GM12878 (cell line): ENCODE measurements at regions not wholly inside any gene's neighbourhood (a gene's known extent, or its start where the extent isn't known, plus 50 kb on each side); places are given as distances from the start of the nearest gene placed in this dataset.

Source experiments
- ATAC-seq: fragments of 200-7000 bp; cut with Tn5 transposase; 3 replicates; pipeline ENCODE4 v1.9.1; 2020; ENCODE audit warnings: mild to moderate bottlenecking, moderate library complexity
- BruUV-seq: library from RNA; stranded (reverse); fragments of 400-500 nt; replicated peaks from 2 replicates; lab custom pipeline; 2021; lab: Mats Ljungman, UMichigan
- CTCF ChIA-PET: fragments of 300-600 bp; sonication (Branson Sonifier 250); formaldehyde crosslinking; extraction: SDS; loops from one replicate; lab custom pipeline; 2021; ENCODE audit warnings: inconsistent platforms; lab: Yijun Ruan, JAX
- POLR2A ChIA-PET: fragments of 350-600 bp; formaldehyde crosslinking; extraction: SDS; loops from one replicate; lab custom pipeline; 2021; ENCODE audit warnings: inconsistent platforms; lab: Charles Lee
- RAD21 ChIA-PET: fragments of 300-600 bp; sonication (Branson Sonifier 250); formaldehyde crosslinking; loops from one replicate; lab custom pipeline; 2023; ENCODE audit warnings: antibody characterized with exemption; ENCODE audit not compliant: unreplicated experiment; lab: Charles Lee
- SMC1A ChIA-PET: fragments of 300-600 bp; sonication (Branson Sonifier 250); formaldehyde crosslinking; loops from one replicate; lab custom pipeline; 2023; ENCODE audit not compliant: unreplicated experiment, uncharacterized antibody; lab: Charles Lee
- DNase-seq: peaks from one replicate; pipeline ENCODE4 v3.0.0-alpha.2; 2011; ENCODE audit warnings: low read depth, low spot score
- FAIRE-seq: peaks from 3 replicates; lab custom pipeline; 2011; peaks lifted over from hg19 to GRCh38; lab: Jason Lieb, UNC
- H2AFZ ChIP-seq: 2 replicates; pipeline ENCODE4 v1.6.0; 2011; ENCODE audit warnings: low read depth, low read length, control low read depth; ENCODE audit not compliant: control insufficient read depth
- H3K27ac ChIP-seq: 2 replicates; pipeline ENCODE4 v1.5.1; 2011; ENCODE audit warnings: control low read depth; ENCODE audit not compliant: control insufficient read depth, insufficient read depth
- H3K27me3 ChIP-seq, 2 experiments: replicated peaks in 1 of 2; 2 replicates each; pipeline versions ENCODE4 v1.6.0 to v1.6.1; 2011; ENCODE audit warnings: low read length in 1 of 2; ENCODE audit not compliant: control insufficient read depth in 2 of 2, insufficient read depth in 2 of 2
- H3K36me3 ChIP-seq, 2 experiments: 2 replicates each; pipeline ENCODE4 v1.5.1; 2011; ENCODE audit warnings: low read length in 1 of 2; ENCODE audit not compliant: control insufficient read depth in 2 of 2, insufficient read depth in 2 of 2
- H3K4me1 ChIP-seq: 2 replicates; pipeline ENCODE4 v1.6.1; 2011; ENCODE audit warnings: mild to moderate bottlenecking, low read length, moderate library complexity, mixed read lengths; ENCODE audit not compliant: control insufficient read depth, insufficient read depth
- H3K4me2 ChIP-seq: 2 replicates; pipeline ENCODE4 v1.6.0; 2011; ENCODE audit warnings: control low read depth; ENCODE audit not compliant: control insufficient read depth, insufficient read depth
- H3K4me3 ChIP-seq: fragments of 200-600 bp; sonication (generic); 2 replicates; pipeline ENCODE4 v1.5.1; 2016
- H3K79me2 ChIP-seq: 2 replicates; pipeline ENCODE4 v1.6.0; 2011; ENCODE audit warnings: low read length; ENCODE audit not compliant: control insufficient read depth, insufficient read depth
- H3K9ac ChIP-seq: 2 replicates; pipeline ENCODE4 v1.8.0; 2011; ENCODE audit warnings: low read length, control low read depth, mixed read lengths; ENCODE audit not compliant: control insufficient read depth, insufficient read depth
- H3K9me3 ChIP-seq: replicated peaks from 3 replicates; pipeline ENCODE4 v1.5.1; 2011; ENCODE audit warnings: mild to moderate bottlenecking, low read length; ENCODE audit not compliant: control insufficient read depth, insufficient read depth
- H4K20me1 ChIP-seq: 2 replicates; pipeline ENCODE4 v1.6.0; 2011; ENCODE audit not compliant: control insufficient read depth, insufficient read depth
- EED ChIP-seq: sonication (generic); IDR thresholded peaks from 2 replicates; pipeline ENCODE4 v1.6.1; 2016; ENCODE audit warnings: antibody characterized with exemption, low read depth
- EGR1 ChIP-seq, 2 experiments: IDR thresholded peaks; 1 replicate in 1 of 2; 2 replicates in 1 of 2; pipeline ENCODE4 v1.6.1; 2011 to 2012; ENCODE audit warnings: low read depth in 2 of 2, low read length in 2 of 2, borderline replicate concordance in 1 of 2, mild to moderate bottlenecking in 1 of 2, moderate library complexity in 1 of 2
- GABPA ChIP-seq: IDR thresholded peaks from 2 replicates; pipeline ENCODE4 v1.6.1; 2014; ENCODE audit warnings: antibody characterized with exemption, low read depth, mild to moderate bottlenecking, inconsistent platforms
- MTA3 ChIP-seq: IDR thresholded peaks from 2 replicates; pipeline ENCODE4 v1.6.1; 2012; ENCODE audit warnings: low read length, inconsistent platforms, borderline replicate concordance
- NFIC ChIP-seq: IDR thresholded peaks from 2 replicates; pipeline ENCODE4 v1.6.1; 2012; ENCODE audit warnings: low read depth, mild to moderate bottlenecking, inconsistent platforms, low read length, moderate library complexity
- NR2F1 ChIP-seq: fragments of 450-650 bp; conservative IDR thresholded peaks from 2 replicates; pipeline ENCODE4 v1.6.1; 2017; ENCODE audit warnings: mild to moderate bottlenecking
- RAD51 ChIP-seq: fragments of 450-650 bp; IDR thresholded peaks from 2 replicates; pipeline ENCODE4 v1.6.1; 2016; ENCODE audit warnings: moderate library complexity, mild to moderate bottlenecking, inconsistent platforms
- RBBP5 ChIP-seq: fragments of 200-600 bp; sonication (generic); conservative IDR thresholded peaks from 2 replicates; pipeline ENCODE4 v1.6.1; 2016
- SIX5 ChIP-seq: IDR thresholded peaks from 2 replicates; pipeline ENCODE4 v1.6.1; 2011; ENCODE audit warnings: mild to moderate bottlenecking, low read depth, low read length, moderate library complexity; ENCODE audit not compliant: severe bottlenecking
- SMAD1 ChIP-seq: fragments of 450-650 bp; IDR thresholded peaks from 2 replicates; pipeline ENCODE4 v1.6.1; 2018; ENCODE audit warnings: mild to moderate bottlenecking, low read depth; ENCODE audit not compliant: partially characterized antibody
- SMAD5 ChIP-seq: IDR thresholded peaks from 2 replicates; pipeline ENCODE4 v1.6.1; 2016; ENCODE audit warnings: antibody characterized with exemption, low read depth
- SMARCA5 ChIP-seq: fragments of 450-650 bp; IDR thresholded peaks from 2 replicates; pipeline ENCODE4 v1.6.1; 2017; ENCODE audit warnings: mild to moderate bottlenecking
- WRNIP1 ChIP-seq: IDR thresholded peaks from 2 replicates; pipeline ENCODE4 v1.6.1; 2011; ENCODE audit warnings: low read depth, low read length, improper control_type of control experiment, borderline replicate concordance
- ZZZ3 ChIP-seq: IDR thresholded peaks from 2 replicates; pipeline ENCODE4 v1.6.1; 2011; ENCODE audit warnings: low read depth; ENCODE audit not compliant: control insufficient read depth, insufficient read length
- WGBS: methylation state at CpG from one replicate; pipeline ENCODE4 v1.1.6; 2016; ENCODE audit warnings: low lambda C conversion rate; ENCODE audit not compliant: insufficient replicate concordance, insufficient coverage; ENCODE audit errors: missing lambda C conversion rate; 5-methylcytosine and 5-hydroxymethylcytosine counted together
- in situ Hi-C: fragments of 300-500 bp; cut with MboI; formaldehyde crosslinking; loops from 9 replicates; pipeline ENCODE4 v1.14.3; 2018; ENCODE audit warnings: mixed read lengths
- intact Hi-C: fragments of 100-400 bp; cut with micrococcal nuclease; formaldehyde crosslinking; loops from one replicate; pipeline ENCODE4 v1.14.2; 2022; ENCODE audit not compliant: unreplicated experiment
- TF ChIP-seq, protein P1 (sequence below): fragments of 450-650 bp; IDR thresholded peaks from 2 replicates; pipeline ENCODE4 v1.6.1; 2017; ENCODE audit warnings: low read depth, mild to moderate bottlenecking, moderate library complexity
- TF ChIP-seq, protein P2 (sequence below): fragments of 450-650 bp; IDR thresholded peaks from 2 replicates; pipeline ENCODE4 v1.6.1; 2016; ENCODE audit warnings: mild to moderate bottlenecking
- TF ChIP-seq, protein P3 (sequence below): fragments of 450-650 bp; conservative IDR thresholded peaks from 2 replicates; pipeline ENCODE4 v1.6.1; 2017; ENCODE audit warnings: mild to moderate bottlenecking, moderate library complexity

DNA sequence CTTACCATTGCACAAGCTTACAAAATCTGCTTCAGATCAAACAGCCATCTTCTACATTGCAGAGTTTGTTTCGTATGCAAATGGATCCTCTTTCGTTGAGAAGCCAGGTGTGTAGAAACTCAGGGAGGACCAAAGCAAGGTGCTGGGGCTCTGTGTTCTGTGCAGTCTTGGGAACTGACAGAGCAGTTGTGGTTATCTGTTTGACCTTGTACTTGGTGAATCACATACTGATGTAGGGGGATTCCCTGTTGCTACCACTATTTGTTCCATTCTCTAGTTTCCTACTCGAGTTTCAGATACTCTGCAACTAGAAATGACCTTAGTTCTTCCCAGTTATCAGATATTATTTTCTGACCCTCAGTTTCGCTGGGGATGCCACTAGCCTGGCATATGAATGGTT is 95.2 kb upstream of the CLDN10 start:
- CTCF ChIA-PET, result no interaction called here
- FAIRE-seq, result peak; percentile 84
- TF ChIP-seq, protein P1, sequence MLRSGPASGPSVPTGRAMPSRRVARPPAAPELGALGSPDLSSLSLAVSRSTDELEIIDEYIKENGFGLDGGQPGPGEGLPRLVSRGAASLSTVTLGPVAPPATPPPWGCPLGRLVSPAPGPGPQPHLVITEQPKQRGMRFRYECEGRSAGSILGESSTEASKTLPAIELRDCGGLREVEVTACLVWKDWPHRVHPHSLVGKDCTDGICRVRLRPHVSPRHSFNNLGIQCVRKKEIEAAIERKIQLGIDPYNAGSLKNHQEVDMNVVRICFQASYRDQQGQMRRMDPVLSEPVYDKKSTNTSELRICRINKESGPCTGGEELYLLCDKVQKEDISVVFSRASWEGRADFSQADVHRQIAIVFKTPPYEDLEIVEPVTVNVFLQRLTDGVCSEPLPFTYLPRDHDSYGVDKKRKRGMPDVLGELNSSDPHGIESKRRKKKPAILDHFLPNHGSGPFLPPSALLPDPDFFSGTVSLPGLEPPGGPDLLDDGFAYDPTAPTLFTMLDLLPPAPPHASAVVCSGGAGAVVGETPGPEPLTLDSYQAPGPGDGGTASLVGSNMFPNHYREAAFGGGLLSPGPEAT, result peak; percentile 64
- TF ChIP-seq SMARCA5, result no peak
- TF ChIP-seq ZZZ3, result no peak
- no peak for TF ChIP-seq SMAD5
- TF ChIP-seq NFIC, result peak; percentile 54; the same call in 1 of the 2 replicates
- peak; percentile 68; the same call in 1 of the 2 replicates for TF ChIP-seq MTA3
- TF ChIP-seq GABPA, result no peak
- no peak for TF ChIP-seq RBBP5
- peak; percentile 86 for TF ChIP-seq NR2F1
- TF ChIP-seq, protein P2, sequence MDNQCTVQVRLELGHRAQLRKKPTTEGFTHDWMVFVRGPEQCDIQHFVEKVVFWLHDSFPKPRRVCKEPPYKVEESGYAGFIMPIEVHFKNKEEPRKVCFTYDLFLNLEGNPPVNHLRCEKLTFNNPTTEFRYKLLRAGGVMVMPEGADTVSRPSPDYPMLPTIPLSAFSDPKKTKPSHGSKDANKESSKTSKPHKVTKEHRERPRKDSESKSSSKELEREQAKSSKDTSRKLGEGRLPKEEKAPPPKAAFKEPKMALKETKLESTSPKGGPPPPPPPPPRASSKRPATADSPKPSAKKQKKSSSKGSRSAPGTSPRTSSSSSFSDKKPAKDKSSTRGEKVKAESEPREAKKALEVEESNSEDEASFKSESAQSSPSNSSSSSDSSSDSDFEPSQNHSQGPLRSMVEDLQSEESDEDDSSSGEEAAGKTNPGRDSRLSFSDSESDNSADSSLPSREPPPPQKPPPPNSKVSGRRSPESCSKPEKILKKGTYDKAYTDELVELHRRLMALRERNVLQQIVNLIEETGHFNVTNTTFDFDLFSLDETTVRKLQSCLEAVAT, result 0 out of 2 replicates have a peak, but pooled peaks have one; percentile 32
- TF ChIP-seq RAD51, result no peak
- no peak for TF ChIP-seq WRNIP1
- TF ChIP-seq EED, result no peak; the same call in 1 of the 2 replicates
- TF ChIP-seq SMAD1, result no peak
- TF ChIP-seq SIX5, result no peak
- TF ChIP-seq, protein P3, sequence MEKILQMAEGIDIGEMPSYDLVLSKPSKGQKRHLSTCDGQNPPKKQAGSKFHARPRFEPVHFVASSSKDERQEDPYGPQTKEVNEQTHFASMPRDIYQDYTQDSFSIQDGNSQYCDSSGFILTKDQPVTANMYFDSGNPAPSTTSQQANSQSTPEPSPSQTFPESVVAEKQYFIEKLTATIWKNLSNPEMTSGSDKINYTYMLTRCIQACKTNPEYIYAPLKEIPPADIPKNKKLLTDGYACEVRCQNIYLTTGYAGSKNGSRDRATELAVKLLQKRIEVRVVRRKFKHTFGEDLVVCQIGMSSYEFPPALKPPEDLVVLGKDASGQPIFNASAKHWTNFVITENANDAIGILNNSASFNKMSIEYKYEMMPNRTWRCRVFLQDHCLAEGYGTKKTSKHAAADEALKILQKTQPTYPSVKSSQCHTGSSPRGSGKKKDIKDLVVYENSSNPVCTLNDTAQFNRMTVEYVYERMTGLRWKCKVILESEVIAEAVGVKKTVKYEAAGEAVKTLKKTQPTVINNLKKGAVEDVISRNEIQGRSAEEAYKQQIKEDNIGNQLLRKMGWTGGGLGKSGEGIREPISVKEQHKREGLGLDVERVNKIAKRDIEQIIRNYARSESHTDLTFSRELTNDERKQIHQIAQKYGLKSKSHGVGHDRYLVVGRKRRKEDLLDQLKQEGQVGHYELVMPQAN, result no peak
- TF ChIP-seq EGR1 (IDR thresholded peaks at IDR 0.05; ENCODE audit: borderline replicate concordance in 1 of 2, low read depth in 2 of 2, low read length in 2 of 2), result no peak

More for the DNA sequence above, 95.2 kb upstream of the CLDN10 start:
- SMC1A ChIA-PET, result no interaction called here
- POLR2A ChIA-PET, result interaction anchor here (0.6 kb wide), 1 partner anchor 71 kb away, joined by 7 read pairs; no protein-coding TSS in a partner anchor
- Histone ChIP-seq H3K9ac (no peak overlapping the region), H3K4me1 (peaks cover 20% of the 10 kb centered on the region), H3K27ac (peak overlapping the region; percentile 54), H3K4me2 (peak overlapping the region; percentile 88), H3K79me2 (no peaks in the 10 kb centered on the region), H4K20me1 (no peaks in the 10 kb centered on the region), H3K27me3 (no peaks in the 10 kb centered on the region), H3K9me3 (peaks cover 11% of the 10 kb centered on the region; the same call in 2 of the 3 replicates), H3K36me3 (no peaks in the 10 kb centered on the region), H3K4me3 (peak overlapping the region; percentile 47; the same call in 1 of the 2 replicates), H2AFZ (no peak overlapping the region)
- in situ Hi-C loops (no loop called here), intact Hi-C loops (no loop called here)
- BruUV-seq, result no TSS peak
- RAD21 ChIA-PET, result interaction anchor here (1.5 kb wide), 1 partner anchor 268 kb away, joined by 4 read pairs; no protein-coding TSS in a partner anchor
- ATAC-seq (peak; percentile 98), DNase-seq (peak; percentile 89)
- WGBS, result 1% methylated on average over 4 of the region's 4 CpGs
